ENCODE measurements at regions not wholly inside any gene's neighbourhood (a gene's known extent, or its start where the extent isn't known, plus 50 kb on each side); places are given as distances from the start of the nearest gene placed in this dataset.

DNA sequence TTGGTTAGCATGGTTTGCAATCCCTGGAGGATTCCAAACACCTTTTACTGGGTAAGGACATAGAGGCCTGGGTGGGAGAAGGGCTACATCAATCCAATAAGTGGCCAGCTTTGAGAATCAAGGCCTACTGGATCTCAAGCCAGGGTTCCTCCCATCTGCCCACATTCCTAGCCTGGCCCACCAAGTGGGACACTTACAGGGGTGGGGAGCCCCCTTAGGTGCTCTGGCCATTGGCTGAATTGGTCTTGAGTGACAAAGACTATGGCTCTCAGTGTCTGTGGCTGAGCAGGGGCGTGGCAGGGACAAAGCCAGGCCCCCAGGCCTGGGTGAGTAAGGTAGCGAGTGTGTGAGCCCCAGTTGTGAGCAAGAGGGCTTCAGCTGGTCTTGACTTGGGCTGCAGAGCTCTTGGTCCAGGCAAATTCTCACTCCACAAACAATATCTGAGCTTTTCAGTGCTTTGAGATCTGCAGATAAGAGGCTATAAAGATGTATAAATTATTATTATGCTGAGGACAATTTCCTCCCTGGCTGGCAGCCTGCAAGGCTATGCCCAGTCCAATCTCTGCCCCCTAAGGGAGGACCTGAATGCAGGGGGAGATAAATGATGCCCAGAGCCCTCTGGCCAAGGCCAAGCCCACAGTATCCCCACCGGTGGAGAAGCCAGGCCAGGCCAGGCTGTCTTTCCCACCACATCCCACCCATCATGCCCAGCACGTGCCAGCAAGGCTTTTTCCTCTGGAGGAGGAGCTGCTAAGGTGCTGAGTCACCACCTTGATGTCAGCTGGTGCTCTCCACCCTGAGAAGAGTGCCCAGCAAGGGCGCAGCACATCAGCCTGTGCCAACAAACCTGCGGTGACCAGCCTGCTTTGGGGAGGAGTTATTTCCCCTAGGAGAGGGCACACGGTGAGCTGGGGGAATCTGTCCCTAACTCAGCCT is 80.7 kb upstream of the DUSP5 start:
- no peak for DNase-seq

GRCh38 chr10:110418218-110418617 is 79.5 kb upstream of the DUSP5 start:
- no peak for DNase-seq

DNA sequence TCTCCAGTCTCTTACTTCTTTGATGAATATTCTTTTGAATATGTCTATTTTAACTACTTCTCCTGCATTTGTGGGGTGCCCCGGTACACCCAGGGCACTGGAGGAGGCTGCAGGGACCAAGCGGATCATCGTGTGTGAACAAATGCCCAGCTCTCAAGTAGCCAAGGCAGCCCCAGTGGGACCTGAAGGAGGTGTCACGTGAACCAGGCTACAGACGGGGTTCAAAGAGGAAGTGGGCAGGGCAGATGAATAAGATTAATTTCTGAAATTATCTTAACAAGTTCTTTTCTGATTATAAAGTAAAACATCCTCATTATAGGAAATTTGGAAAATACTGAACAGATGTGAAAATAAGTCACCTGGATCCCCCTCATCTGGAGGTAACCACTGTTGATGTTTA is 78.4 kb upstream of the DUSP5 start:
- DNase-seq, result no peak

DNA sequence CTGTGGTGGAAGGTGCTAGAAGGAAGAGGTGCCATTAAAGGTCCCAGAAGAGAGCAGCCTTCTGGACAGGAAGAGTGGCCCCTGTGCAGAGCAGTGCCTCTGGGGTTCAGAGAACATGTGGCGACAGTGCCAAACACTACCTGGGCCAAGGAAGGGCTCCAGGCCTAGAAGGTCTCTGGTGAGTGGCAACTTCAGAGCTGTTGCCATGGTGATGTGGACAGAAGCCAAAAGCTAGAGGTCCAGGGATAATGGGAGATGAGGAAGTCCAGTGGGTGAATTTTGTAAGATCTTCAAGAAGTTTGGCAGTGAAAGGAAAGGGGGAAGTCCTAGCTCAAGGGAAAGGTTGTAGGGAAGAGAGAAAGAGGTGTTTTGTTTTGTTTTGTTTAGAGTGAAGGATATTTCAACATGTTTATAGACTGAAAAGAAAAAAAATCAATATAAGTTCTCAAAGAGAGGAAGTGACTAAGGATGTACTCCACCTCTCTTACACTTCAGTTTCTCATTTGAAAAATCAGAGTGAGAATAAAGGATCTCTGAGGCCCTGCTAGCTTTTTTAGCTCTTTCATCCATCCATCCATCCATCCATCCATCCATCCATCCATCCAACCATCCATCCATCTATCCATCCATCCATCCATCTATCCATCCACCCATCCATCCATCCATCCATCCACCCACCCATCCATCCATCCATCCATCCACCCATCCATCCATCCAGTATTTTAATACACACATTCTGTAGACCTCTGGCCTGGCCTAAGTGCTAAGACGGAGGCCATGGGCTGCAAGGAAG is 77.1 kb upstream of the DUSP5 start:
- DNase-seq, result no peak

DNA sequence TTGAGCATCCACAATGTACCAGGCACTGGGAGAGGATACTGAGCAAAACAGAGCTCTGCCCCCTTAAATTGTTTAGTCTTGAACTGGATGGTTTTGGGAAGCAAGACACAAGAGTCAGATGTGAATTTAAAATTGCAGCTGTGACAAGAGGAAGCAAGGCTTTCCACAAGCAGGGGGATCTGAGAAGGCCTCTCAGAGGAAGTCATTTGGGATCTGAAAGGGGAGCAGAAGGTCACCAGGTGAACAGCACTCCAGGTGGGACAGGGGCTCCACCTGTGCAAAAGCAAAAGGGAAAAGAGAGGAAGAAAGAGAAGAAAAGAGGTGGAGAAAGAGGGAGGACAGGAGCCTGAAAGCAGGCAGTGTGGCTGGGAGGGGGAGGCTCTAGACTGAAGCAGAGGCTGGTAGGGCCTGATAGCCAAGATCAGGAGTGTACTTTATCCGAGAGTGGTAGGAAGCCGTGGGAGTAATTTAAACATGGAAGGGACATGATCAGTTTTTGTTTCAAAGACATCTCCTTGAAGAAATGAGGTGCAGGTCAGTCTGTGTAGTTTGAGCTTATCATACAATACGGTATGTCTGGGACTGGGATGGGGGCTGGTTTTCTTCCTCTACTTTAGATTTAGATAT is 76.1 kb upstream of the DUSP5 start:
- DNase-seq, result no peak

DNA sequence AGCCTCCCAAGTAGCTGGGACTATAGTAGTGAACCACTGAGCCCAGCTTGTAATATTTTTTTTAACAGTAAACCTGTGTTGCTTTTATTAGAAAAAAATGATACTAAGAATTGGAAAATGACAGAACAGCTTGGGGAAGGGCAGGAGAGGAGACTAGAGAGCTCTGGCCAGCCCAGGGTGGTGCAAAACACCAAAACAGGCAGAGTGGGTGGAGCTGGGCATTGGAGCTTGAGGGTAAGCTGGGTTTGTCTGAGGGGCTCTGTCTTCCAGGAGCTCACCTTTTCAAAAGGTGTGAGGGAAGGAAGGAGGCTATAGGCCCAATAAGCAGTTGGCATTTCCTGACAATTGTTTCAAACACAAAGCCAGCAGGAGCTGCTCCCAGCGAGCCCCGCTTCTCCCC is 75.2 kb upstream of the DUSP5 start:
- no peak for DNase-seq

DNA sequence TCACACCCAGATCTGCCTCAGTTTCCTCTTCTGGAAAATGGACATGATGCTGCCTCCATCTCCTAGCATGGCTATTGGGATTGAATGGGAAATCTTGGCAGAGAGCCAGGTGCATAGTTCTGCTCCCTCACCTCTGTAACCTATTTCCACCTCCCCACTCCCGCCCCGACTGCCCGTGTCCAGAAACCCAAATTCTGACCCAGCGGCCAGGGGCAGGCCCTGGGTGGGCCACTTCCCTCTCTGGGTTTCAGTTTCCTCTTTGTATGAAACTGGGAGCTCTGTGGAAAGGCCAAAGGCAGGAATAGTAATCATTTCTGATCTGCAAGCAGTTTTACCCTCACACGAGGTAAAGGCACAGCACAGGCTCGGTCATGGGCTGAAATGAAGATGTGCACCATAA is 74.1 kb upstream of the DUSP5 start:
- no peak for DNase-seq

GRCh38 chr10:110425684-110426293 is 71.9 kb upstream of the DUSP5 start:
- no peak for DNase-seq

DNA sequence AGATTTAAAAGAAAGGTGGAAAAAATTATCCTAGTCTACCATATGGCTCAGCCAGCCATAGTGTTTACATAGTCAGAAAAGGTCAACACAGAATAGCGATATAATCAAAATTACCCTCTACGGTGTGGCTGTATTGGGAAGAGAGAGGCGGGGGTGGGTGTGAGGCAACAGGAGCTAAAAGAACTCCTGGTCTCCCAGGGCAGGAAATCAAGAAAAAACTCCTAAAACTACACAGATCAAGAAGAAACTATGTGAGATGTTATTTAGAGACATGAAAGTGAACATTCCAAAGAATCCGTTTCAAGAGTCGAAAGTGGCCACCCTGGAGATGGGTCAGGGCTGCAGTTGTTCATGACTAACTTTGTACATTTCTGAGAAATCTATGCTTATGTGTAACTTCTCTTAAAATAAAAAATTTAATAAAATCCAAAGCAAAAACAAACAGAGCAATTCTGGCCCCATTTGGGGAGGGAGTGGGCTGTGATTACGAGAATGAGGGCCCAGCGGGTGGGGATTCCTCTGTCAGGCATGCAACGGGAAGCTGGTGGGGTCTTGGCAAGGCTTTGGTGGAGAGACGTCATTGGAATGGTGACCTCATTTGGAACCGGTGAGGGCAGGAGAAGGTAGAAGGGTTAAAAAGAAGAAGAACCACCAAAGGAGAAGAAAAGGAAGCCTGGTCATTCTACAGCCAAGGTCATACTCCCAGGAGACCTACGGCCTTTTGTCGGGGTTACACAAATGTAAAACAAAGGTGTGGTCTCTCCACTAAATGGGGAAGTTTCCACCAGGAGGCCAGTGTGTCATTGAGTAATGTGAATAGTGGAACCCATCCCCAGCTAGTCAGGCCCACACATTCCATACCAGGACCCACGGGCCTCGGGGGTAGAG is 71.2 kb upstream of the DUSP5 start:
- no peak for DNase-seq

GRCh38 chr10:110429301-110429700 is 68.4 kb upstream of the DUSP5 start:
- no peak for DNase-seq

- DNase-seq, result no peak
These were observed 67.1 kb upstream of the DUSP5 start for GRCh38 chr10:110430340-110431273.

GRCh38 chr10:110431659-110432058 is 66.0 kb upstream of the DUSP5 start:
- no peak for DNase-seq

DNA sequence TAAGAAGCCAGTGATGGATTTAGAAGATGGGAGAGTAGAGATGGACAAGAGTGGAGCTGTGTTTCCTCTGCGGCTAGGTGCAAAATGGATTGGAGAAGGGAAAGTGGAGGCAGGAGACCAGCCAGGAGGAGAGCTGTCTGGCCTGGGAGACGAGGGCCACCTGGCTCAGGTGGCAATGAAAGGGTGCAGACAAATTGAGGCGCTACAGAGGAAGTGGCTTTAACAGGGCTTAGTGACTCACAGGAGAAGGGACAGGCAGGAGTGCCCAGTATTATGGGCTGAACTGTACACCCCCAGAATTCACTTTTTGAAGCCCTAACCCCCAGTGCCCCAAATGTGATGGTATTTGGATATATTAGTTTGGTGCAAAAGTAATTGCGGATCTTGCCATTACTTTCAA is 65.6 kb upstream of the DUSP5 start:
- no peak for DNase-seq

DNA sequence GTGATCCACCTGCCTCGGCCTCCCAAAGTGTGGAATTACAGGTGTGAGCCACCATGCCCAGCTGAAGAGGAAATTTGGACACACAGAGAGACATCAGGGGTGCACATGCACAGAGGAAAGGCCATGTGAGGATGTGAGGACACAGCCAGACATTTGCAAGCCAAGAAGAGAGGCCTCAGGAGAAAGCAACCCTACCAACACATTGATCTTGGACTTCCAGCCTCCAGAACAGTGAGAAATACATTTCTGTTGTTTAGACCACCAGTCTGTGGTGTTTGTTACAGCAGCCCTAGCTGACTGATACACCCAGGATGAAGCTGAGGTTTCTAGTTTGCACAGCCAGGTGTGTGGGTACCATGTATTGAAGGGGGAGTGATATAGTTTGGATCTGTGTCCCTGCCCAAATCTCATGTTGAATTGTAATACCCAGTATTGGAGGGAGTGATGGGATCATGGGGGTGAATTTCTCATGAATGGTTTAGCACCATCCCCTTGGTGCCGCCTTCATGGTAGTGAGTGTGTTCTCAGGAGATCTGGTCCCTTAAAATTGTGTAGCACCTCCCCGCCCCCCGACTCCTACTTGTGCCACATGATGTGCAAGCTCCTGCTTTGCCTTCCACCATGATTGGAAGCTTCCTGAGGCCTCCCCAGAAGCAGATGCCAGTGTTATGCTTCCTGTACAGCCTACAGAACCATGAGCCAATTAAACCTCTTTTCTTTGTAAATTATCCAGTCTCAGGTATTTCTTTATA is 64.7 kb upstream of the DUSP5 start:
- DNase-seq, result no peak

GRCh38 chr10:110433740-110434139 is 64.0 kb upstream of the DUSP5 start:
- no peak for DNase-seq

DNA sequence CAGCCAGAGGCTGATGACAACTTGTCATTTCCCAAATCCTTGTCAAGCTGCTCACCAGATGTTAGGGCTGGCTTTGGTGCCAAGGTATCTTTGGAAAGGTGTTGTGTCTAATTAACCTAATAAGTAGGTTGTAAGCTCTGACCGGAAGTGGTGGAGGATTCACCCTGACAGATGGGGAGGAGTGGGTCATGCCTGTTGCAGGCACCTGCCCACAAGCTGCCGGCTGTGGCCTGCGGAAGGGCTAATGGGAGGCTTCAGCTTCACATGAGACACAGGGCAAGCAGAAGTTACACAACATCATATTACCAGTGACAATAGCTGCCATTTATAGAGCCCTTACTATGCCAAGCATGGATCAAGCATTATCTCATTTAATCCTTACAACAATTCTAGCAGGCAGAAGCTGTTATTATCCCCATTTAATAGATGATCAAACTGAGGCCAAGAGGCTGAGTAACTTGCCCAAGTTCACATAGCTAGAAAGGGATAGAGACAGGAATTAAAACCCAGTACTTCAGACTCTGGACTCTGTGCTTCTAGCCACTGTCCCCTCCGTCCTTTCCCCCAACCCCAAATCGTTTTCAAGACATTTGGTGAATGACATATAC is 63.1 kb upstream of the DUSP5 start:
- no peak for DNase-seq

DNA sequence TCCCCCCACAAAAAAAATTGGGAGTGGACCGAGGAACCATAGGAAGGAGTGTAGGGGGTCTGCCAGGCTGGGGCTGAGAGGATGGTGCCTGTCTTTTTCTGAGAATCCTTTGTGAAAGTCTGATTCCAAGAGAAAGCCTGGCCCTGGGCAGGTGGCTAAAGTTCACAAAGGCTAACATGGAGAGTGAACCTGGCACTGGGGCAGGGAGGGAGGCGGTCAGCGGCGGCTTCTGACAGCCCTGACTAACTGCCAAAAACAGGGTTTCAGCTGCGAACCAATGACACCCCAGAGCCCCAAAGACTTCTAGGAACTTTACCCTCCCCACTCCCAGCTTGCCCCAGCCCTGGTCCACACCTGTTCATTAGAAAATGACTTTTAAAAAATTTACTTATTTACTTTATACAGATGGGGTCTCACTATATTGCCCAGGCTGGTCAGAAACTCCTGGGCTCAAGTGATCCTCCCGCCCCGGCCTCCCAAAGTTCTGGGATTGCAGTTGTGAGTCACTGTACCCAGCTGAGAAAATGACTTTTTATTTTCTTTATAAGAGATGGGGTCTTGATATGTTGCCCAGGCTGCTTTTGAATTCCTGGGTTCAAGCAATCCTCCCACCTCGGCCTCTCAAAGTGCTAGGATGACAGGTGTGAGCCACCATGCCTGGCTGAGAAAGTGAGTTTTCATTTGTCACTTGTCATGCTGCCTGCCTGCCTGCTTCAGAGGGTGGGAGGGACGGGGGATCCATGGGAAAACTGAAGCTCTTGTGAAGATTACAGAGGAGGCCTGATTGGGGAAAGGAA is 61.0 kb upstream of the DUSP5 start:
- no peak for DNase-seq

- no peak for DNase-seq
These were observed 60.4 kb upstream of the DUSP5 start for GRCh38 chr10:110437351-110437605.

GRCh38 chr10:110437761-110438341 is 59.9 kb upstream of the DUSP5 start:
- DNase-seq, result no peak

All from activated T-cell treated with anti-CD3 and anti-CD28 coated beads, Interleukin-2, amount 50 U/mL, for 1 hour (primary cell).